GM12872 (cell line): ENCODE measurements at regions not wholly inside any gene's neighbourhood (a gene's known extent, or its start where the extent isn't known, plus 50 kb on each side); places are given as distances from the start of the nearest gene placed in this dataset.

Experiments used
- TF ChIP-seq, protein P1 (sequence below): IDR thresholded peaks from 3 replicates; pipeline ENCODE4 v1.5.1; 2011; ENCODE audit warnings: low read depth, mild to moderate bottlenecking, low read length, moderate library complexity; ENCODE audit not compliant: insufficient read depth

GRCh38 chr14:66038212-66038611 is 448.0 kb upstream of the CCDC196 start:
- TF ChIP-seq, protein P1, sequence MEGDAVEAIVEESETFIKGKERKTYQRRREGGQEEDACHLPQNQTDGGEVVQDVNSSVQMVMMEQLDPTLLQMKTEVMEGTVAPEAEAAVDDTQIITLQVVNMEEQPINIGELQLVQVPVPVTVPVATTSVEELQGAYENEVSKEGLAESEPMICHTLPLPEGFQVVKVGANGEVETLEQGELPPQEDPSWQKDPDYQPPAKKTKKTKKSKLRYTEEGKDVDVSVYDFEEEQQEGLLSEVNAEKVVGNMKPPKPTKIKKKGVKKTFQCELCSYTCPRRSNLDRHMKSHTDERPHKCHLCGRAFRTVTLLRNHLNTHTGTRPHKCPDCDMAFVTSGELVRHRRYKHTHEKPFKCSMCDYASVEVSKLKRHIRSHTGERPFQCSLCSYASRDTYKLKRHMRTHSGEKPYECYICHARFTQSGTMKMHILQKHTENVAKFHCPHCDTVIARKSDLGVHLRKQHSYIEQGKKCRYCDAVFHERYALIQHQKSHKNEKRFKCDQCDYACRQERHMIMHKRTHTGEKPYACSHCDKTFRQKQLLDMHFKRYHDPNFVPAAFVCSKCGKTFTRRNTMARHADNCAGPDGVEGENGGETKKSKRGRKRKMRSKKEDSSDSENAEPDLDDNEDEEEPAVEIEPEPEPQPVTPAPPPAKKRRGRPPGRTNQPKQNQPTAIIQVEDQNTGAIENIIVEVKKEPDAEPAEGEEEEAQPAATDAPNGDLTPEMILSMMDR = no peak

DNA sequence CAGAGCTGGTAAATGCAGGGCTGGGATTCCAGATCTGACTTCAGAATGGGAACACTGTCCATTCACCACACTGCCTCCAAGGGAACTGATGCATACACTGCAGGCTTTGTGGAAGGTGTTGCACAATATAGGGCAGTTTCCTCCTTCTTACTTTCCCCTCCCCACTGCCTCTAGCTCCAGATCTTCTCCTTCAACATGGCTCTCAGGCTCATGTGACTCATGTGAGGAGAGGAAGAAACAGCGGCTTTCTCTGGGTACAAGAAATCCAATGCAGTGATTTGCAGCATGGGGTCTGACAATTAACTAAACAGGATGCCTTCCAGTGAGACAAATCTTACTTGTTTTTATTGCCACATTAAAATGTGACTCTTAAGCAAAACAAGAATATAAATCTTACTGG is 447.6 kb upstream of the CCDC196 start:
- TF ChIP-seq, protein P1 = no peak

- TF ChIP-seq, protein P1 = no peak
Measured at GRCh38 chr14:66039495-66039894, 446.7 kb upstream of the CCDC196 start.

DNA sequence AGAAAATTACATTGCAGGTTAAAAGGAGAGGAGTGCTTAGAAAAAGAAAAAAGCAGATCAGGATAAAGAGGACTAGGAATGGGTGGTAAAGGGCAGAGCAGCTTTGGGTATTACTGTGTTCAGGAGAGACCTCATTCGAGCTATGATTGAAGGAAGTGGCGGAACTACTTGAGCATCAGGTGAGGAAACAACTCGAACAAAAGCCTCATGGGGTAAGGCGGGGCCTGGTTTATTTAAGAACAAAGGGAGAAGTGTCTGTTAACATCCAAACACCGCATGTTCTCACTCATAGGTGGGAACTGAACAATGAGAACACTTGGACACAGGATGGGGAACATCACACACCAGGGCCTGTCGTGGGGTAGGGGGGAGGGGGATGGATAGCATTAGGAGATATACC is 444.6 kb upstream of the CCDC196 start:
- TF ChIP-seq, protein P1 = no peak

GRCh38 chr14:66043921-66044320 is 442.2 kb upstream of the CCDC196 start:
- TF ChIP-seq, protein P1 = no peak

GRCh38 chr14:66045572-66046021 is 440.6 kb upstream of the CCDC196 start:
- TF ChIP-seq, protein P1 = no peak

- TF ChIP-seq, protein P1 = no peak
Measured at GRCh38 chr14:66046035-66046434, 440.1 kb upstream of the CCDC196 start.

DNA sequence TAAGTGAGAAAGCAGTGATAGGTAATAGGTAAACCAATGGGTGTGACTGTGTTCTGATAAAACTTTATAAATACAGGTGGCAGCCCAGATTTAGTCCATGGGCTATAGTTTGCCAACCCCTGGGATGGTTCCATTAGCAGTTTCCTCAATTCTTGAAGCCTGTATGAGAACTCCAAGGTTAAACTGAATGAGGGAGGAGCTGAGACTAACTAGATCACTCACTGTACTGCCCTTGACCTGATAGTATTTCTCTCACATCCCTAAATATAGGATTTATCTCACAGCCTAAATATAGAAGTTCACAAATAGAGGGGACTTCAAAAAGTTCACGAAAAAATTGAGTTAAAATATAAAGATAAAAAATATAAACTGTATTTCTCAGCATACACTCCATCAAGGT is 439.6 kb upstream of the CCDC196 start:
- TF ChIP-seq, protein P1 = no peak
